ENCODE measurements at regions not wholly inside any gene's neighbourhood (a gene's known extent, or its start where the extent isn't known, plus 50 kb on each side); places are given as distances from the start of the nearest gene placed in this dataset.

GRCh38 chr16:79336437-79337229 is 263.9 kb downstream of the MAF start:
- H2AFZ ChIP-seq (ENCODE audit: low read depth): no peak overlapping the region
- H3K4me3 ChIP-seq (ENCODE audit: low read depth in 2 of 2, low read length in 1 of 2): no peak overlapping the region
- no peak overlapping the region for H3K4me2 ChIP-seq
- WGBS (ENCODE audit: low lambda C conversion rate): 21% methylated on average over 6 of the region's 6 CpGs
- H3K36me3 ChIP-seq (replicated peaks in 1 of 2; ENCODE audit: control insufficient read depth in 1 of 2, insufficient read depth in 2 of 2, low read length in 1 of 2): no peaks in the 10 kb centered on the region
- H3K27me3 ChIP-seq (ENCODE audit: insufficient read depth): no peaks in the 10 kb centered on the region
- DNase-seq: no peak
- CTCF ChIA-PET: no interaction called here
- TF ChIP-seq TEAD4 (IDR thresholded peaks at IDR 0.05; ENCODE audit: borderline replicate concordance, insufficient read depth) (no peak), YY1 (IDR thresholded peaks at IDR 0.05; ENCODE audit: low read depth) (no peak), PBX3 (IDR thresholded peaks at IDR 0.05) (no peak), RCOR1 (IDR thresholded peaks at IDR 0.05; ENCODE audit: low read length) (no peak), GATA2 (CRISPR knock-in tag; IDR thresholded peaks at IDR 0.05) (no peak)
- TF ChIP-seq, protein P1, sequence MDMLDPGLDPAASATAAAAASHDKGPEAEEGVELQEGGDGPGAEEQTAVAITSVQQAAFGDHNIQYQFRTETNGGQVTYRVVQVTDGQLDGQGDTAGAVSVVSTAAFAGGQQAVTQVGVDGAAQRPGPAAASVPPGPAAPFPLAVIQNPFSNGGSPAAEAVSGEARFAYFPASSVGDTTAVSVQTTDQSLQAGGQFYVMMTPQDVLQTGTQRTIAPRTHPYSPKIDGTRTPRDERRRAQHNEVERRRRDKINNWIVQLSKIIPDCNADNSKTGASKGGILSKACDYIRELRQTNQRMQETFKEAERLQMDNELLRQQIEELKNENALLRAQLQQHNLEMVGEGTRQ (IDR thresholded peaks at IDR 0.05; ENCODE audit: borderline replicate concordance, low read depth, low read length): no peak
- no peaks in the 10 kb centered on the region for H4K20me1 ChIP-seq (ENCODE audit: insufficient read depth)
- no peaks in the 10 kb centered on the region for H3K79me2 ChIP-seq (ENCODE audit: insufficient read depth)
- no peaks in the 10 kb centered on the region for H3F3A ChIP-seq (replicated peaks; ENCODE audit: insufficient read depth)
- H3K9ac ChIP-seq: no peak overlapping the region
- peaks cover 0 to 10% of the 10 kb centered on the region in 2 experiments; a peak in 2 of 4 replicates for H3K4me1 ChIP-seq (ENCODE audit: control insufficient read depth in 1 of 2, insufficient read depth in 2 of 2, low read depth in 1 of 2, low read length in 1 of 2)
- no peaks in the 10 kb centered on the region for H3K9me3 ChIP-seq
- no peaks in the 10 kb centered on the region for H3K9me2 ChIP-seq
- POLR2A ChIA-PET: no interaction called here
- H3K27ac ChIP-seq (ENCODE audit: low read depth in 2 of 2, low read length in 1 of 2): no peak overlapping the region

GRCh38 chr16:79334127-79334526 is 266.4 kb downstream of the MAF start:
- no peak overlapping the region for H3K4me2 ChIP-seq
- no peaks in the 10 kb centered on the region for H3K4me1 ChIP-seq (ENCODE audit: control insufficient read depth in 1 of 2, insufficient read depth in 2 of 2, low read depth in 1 of 2, low read length in 1 of 2)
- H3K36me3 ChIP-seq (replicated peaks in 1 of 2; ENCODE audit: control insufficient read depth in 1 of 2, insufficient read depth in 2 of 2, low read length in 1 of 2): no peaks in the 10 kb centered on the region
- no peaks in the 10 kb centered on the region for H3K79me2 ChIP-seq (ENCODE audit: insufficient read depth)
- no peaks in the 10 kb centered on the region for H3K9me3 ChIP-seq
- no peak overlapping the region for H2AFZ ChIP-seq (ENCODE audit: low read depth)
- no peaks in the 10 kb centered on the region for H4K20me1 ChIP-seq (ENCODE audit: insufficient read depth)
- no peaks in the 10 kb centered on the region for H3F3A ChIP-seq (replicated peaks; ENCODE audit: insufficient read depth)
- ChIA-PET POLR2A (no interaction called here), CTCF (interaction anchor here (0.5 to 1.2 kb wide), 3 partner anchors 25 to 268 kb away, joined by 3 read pairs; no protein-coding TSS in a partner anchor)
- TF ChIP-seq FOSL2 (IDR thresholded peaks at IDR 0.05; ENCODE audit: borderline replicate concordance, low read depth) (no peak), CTCF (IDR thresholded peaks at IDR 0.05) (no peak), ELF1 (IDR thresholded peaks at IDR 0.05) (no peak), RXRA (IDR thresholded peaks at IDR 0.05; ENCODE audit: borderline replicate concordance, low read depth) (no peak), TAF1 (IDR thresholded peaks at IDR 0.05; ENCODE audit: borderline replicate concordance, low read depth, low read length) (no peak), MEF2A (IDR thresholded peaks at IDR 0.05; ENCODE audit: borderline replicate concordance, low read depth) (no peak), JUND (IDR thresholded peaks at IDR 0.05) (no peak), NRF1 (IDR thresholded peaks at IDR 0.05; ENCODE audit: low read depth, low read length) (no peak), SIN3A (IDR thresholded peaks at IDR 0.05; ENCODE audit: borderline replicate concordance, low read depth, low read length) (no peak), YY1 (IDR thresholded peaks at IDR 0.05; ENCODE audit: low read depth) (no peak), EZH2phosphoT487 (IDR thresholded peaks at IDR 0.05; ENCODE audit: borderline replicate concordance, low read depth) (no peak), TEAD4 (IDR thresholded peaks at IDR 0.05; ENCODE audit: borderline replicate concordance, insufficient read depth) (no peak), RCOR1 (IDR thresholded peaks at IDR 0.05; ENCODE audit: low read length) (no peak), EP300 (IDR thresholded peaks at IDR 0.05; ENCODE audit: borderline replicate concordance in 1 of 2, low read depth in 1 of 2, low read length in 1 of 2) (no peak), TCF12 (IDR thresholded peaks at IDR 0.05) (no peak)
- TF ChIP-seq, protein P2, sequence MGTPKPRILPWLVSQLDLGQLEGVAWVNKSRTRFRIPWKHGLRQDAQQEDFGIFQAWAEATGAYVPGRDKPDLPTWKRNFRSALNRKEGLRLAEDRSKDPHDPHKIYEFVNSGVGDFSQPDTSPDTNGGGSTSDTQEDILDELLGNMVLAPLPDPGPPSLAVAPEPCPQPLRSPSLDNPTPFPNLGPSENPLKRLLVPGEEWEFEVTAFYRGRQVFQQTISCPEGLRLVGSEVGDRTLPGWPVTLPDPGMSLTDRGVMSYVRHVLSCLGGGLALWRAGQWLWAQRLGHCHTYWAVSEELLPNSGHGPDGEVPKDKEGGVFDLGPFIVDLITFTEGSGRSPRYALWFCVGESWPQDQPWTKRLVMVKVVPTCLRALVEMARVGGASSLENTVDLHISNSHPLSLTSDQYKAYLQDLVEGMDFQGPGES (IDR thresholded peaks at IDR 0.05; ENCODE audit: low read depth, low read length): no peak
- TF ChIP-seq, protein P1 (IDR thresholded peaks at IDR 0.05; ENCODE audit: borderline replicate concordance, low read depth, low read length): no peak
- no peak overlapping the region for H3K4me3 ChIP-seq (ENCODE audit: low read depth in 2 of 2, low read length in 1 of 2)
- 49% methylated on average over 9 of the region's 13 CpGs for WGBS (ENCODE audit: low lambda C conversion rate)
- H3K27ac ChIP-seq (ENCODE audit: low read depth in 2 of 2, low read length in 1 of 2): no peak overlapping the region
- H3K9ac ChIP-seq: no peak overlapping the region
- no peaks in the 10 kb centered on the region for H3K9me2 ChIP-seq
- no peak for DNase-seq
- no peaks in the 10 kb centered on the region for H3K27me3 ChIP-seq (ENCODE audit: insufficient read depth)

Measured in SK-N-SH (cell line).